RWPE1 (cell line): ENCODE measurements at regions not wholly inside any gene's neighbourhood (a gene's known extent, or its start where the extent isn't known, plus 50 kb on each side); places are given as distances from the start of the nearest gene placed in this dataset.

Source experiments
- CTCF ChIA-PET: fragments of 350-600 bp; sonication (Branson Sonifier 250); formaldehyde crosslinking; extraction: SDS; loops from one replicate; lab custom pipeline; 2021; lab: Yijun Ruan, JAX
- POLR2A ChIA-PET: fragments of 400-600 bp; formaldehyde crosslinking; extraction: SDS; loops from one replicate; lab custom pipeline; 2020; ENCODE audit warnings: antibody characterized with exemption; ENCODE audit not compliant: low non-redundant PET; lab: Yijun Ruan, JAX
- DNase-seq: peaks from one replicate; pipeline ENCODE4 v3.0.0; 2012; ENCODE audit warnings: low spot score
- H3K27ac ChIP-seq: fragments of 450-650 bp; 2 replicates; pipeline ENCODE4 v1.5.1; 2017
- TF ChIP-seq, protein P1 (sequence below): fragments of 450-650 bp; conservative IDR thresholded peaks from 2 replicates; pipeline ENCODE4 v1.5.1; 2017; ENCODE audit warnings: low read depth, mild to moderate bottlenecking

DNA sequence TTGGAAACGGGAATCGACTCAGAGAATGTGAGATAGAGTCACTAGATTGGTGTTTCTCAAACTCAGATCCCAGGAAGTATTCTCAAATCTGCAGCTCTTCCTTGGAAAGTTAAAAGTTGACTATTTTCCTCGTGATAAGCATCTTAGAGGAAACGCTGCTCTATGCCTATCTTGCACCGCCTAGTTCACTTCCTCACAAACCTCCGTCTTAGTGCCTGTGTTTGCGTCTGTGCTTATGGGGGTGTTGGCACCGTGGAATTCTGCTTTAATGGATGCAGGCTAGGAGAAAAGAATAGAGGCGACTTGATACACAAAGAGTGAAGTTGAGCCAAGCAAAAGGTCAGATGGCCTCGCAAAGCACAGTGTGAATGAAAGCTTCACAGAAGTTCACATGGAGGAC lies 255.3 kb upstream of the ID2 start:
- POLR2A ChIA-PET = no interaction called here

DNA sequence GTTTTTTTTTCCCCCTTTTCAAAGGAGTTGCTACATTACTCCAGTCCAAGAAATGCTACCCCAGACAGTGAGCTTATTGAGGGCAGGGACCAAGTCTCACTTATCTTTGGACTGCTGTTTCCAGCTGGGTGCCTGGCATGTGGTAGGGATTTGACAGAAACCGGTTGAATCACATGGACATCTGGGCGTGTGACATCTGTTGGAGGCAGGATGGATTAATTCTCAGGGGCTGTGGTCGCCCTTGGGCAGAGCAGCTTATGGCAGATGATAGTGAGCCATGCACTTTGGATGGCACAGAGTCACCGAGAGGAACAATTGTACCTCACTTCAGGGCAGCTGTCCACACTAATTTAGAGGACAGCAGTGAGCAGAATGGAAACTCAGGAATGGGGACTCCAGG lies 254.6 kb upstream of the ID2 start:
- no peak for DNase-seq
- H3K27ac ChIP-seq = no peak overlapping the region
- TF ChIP-seq, protein P1, sequence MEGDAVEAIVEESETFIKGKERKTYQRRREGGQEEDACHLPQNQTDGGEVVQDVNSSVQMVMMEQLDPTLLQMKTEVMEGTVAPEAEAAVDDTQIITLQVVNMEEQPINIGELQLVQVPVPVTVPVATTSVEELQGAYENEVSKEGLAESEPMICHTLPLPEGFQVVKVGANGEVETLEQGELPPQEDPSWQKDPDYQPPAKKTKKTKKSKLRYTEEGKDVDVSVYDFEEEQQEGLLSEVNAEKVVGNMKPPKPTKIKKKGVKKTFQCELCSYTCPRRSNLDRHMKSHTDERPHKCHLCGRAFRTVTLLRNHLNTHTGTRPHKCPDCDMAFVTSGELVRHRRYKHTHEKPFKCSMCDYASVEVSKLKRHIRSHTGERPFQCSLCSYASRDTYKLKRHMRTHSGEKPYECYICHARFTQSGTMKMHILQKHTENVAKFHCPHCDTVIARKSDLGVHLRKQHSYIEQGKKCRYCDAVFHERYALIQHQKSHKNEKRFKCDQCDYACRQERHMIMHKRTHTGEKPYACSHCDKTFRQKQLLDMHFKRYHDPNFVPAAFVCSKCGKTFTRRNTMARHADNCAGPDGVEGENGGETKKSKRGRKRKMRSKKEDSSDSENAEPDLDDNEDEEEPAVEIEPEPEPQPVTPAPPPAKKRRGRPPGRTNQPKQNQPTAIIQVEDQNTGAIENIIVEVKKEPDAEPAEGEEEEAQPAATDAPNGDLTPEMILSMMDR = no peak
- ChIA-PET POLR2A (no interaction called here), CTCF (interaction anchor here (0.7 kb wide), 1 partner anchor 1001 kb away, joined by 3 read pairs; no protein-coding TSS in a partner anchor)

More for the DNA sequence above, 255.3 kb upstream of the ID2 start:
- CTCF ChIA-PET = no interaction called here
- TF ChIP-seq, protein P1 = no peak
- DNase-seq = no peak
- no peak overlapping the region for H3K27ac ChIP-seq

DNA sequence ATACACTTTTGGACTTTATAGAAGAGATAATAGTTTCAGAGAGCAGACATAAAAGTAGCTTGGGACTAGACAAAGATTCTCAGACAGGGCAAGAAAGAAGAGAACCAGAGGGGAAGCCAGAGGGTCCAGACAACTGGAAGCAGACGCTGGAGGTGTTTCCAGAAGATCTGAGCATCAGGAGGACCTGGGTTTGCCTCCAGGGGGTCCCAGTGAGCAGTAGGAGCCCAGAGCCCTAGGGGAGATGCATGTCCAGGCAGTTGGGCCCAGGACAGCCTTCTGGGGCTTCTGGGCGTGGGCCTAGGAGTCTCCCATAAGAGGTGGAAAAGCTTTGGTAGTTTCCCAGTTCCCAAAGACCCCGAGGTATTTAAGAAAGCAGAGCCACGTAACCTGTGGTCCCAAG lies 251.2 kb upstream of the ID2 start:
- no peak overlapping the region for H3K27ac ChIP-seq
- DNase-seq = no peak
- ChIA-PET POLR2A (interaction anchor here (0.7 kb wide), 1 partner anchor 70 kb away, joined by 3 read pairs; no protein-coding TSS in a partner anchor), CTCF (no interaction called here)
- TF ChIP-seq, protein P1 = no peak

DNA sequence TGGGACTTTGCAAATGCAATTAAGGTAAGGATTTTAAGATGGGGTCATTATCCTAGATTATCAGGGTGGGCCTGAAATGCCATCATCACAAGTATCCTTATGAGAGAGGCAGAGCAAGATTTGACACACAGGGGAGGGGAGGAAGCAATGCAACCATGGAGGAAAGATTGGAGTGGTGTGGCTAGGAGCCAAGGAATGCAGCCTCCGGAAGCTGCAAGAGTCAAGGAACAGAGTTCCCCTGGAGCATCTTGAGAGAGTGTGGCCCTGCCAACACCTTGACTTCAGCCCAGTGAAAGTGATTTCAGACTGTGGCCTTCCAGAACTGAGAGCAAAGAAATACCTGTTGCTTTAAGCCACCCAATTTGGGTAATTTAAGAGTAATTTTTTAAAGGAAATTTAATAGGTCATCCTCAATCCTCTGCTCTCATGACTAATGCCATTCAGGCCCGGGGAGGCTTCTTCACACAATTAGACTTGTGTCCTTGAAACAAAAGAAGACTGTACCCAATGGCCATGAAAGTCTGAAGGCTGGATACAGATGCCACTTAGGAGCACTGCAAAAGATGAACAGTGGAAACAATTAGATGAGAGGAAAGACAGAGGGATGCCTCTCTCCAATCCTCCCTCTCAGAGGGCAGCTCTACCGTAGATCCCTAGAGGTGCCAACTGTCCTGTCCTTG lies 250.3 kb upstream of the ID2 start:
- TF ChIP-seq, protein P1 = no peak
- POLR2A ChIA-PET = no interaction called here
- CTCF ChIA-PET = no interaction called here
- no peak overlapping the region for H3K27ac ChIP-seq
- no peak for DNase-seq

DNA sequence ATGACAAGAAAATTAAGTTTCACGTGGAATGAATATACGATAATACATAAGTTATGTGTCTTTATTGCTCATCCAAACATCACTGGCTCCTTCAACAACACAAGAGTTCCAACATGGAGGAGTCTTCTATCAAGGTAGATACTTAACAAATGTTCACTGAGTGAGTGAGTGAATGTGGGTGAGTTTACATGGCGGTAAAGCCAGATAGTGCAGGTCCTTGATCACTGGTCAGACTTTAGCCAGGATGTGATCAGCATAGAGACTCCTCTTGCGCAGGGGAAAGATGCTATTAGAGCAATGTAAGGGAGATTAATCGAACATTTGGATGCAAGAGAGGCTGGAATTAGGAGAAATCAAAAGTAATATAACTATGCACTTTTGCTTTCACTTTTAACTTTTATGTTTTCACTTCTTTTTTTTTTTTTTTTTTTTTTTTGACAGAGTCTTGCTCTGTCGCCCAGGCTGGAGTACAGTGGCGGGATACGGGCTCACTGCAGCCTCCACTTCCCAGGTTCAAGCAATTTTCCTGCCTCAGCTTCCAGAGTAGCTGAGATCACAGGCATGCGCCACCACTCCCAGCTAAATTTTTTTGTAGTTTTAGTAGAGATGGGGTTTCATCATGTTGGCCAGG lies 249.0 kb upstream of the ID2 start:
- H3K27ac ChIP-seq = no peak overlapping the region
- TF ChIP-seq, protein P1 = no peak
- CTCF ChIA-PET = no interaction called here
- POLR2A ChIA-PET = no interaction called here
- DNase-seq = no peak

DNA sequence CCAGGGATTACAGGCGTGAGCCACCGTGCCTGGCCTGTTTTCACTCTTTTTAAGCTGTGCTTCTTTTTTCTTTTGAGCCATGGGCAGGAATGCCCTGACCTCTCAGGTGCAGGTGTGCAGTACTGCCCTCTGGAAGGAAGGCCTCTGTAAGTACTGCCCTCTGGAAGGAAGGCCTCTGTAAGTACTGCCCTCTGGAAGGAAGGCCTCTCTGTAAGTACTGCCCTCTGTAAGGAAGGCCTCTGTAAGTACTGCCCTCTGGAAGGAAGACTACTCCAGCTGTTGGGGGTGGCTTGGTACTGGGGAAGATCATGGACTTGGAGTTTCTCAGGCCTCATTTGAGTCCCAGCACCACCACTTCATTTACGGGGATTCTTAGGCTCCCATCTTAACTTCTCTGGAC lies 248.5 kb upstream of the ID2 start:
- POLR2A ChIA-PET = no interaction called here
- no peak for DNase-seq
- CTCF ChIA-PET = no interaction called here
- H3K27ac ChIP-seq = no peak overlapping the region
- TF ChIP-seq, protein P1 = no peak
